Myocyte (in vitro differentiated cells): ENCODE measurements at regions not wholly inside any gene's neighbourhood (a gene's known extent, or its start where the extent isn't known, plus 50 kb on each side); places are given as distances from the start of the nearest gene placed in this dataset.

Experiments used
- DNase-seq: peaks from one replicate; pipeline ENCODE4 v3.0.0-alpha.2; 2012; ENCODE audit warnings: low read depth

- no peak for DNase-seq
Measured at GRCh38 chr3:59308684-59309083, 258.9 kb upstream of the CFAP20DC start.

GRCh38 chr3:59308001-59308400, 258.2 kb upstream of the CFAP20DC start:
- no peak for DNase-seq

GRCh38 chr3:59306436-59306835, 256.6 kb upstream of the CFAP20DC start:
- DNase-seq: no peak

GRCh38 chr3:59304296-59304695, 254.5 kb upstream of the CFAP20DC start:
- no peak for DNase-seq

- DNase-seq: no peak
Measured at GRCh38 chr3:59303452-59303851, 253.6 kb upstream of the CFAP20DC start.

GRCh38 chr3:59302442-59302841, 252.6 kb upstream of the CFAP20DC start:
- no peak for DNase-seq

GRCh38 chr3:59300733-59301132, 250.9 kb upstream of the CFAP20DC start:
- DNase-seq: no peak

- DNase-seq: no peak
Measured at GRCh38 chr3:59299561-59299960, 249.7 kb upstream of the CFAP20DC start.

GRCh38 chr3:59290358-59290757, 240.5 kb upstream of the CFAP20DC start:
- no peak for DNase-seq

GRCh38 chr3:59289831-59290230, 240.0 kb upstream of the CFAP20DC start:
- no peak for DNase-seq

- DNase-seq: no peak
Measured at GRCh38 chr3:59288951-59289350, 239.1 kb upstream of the CFAP20DC start.

GRCh38 chr3:59286791-59287531, 237.1 kb upstream of the CFAP20DC start:
- DNase-seq: peak; percentile 62

GRCh38 chr3:59285560-59285959, 235.7 kb upstream of the CFAP20DC start:
- no peak for DNase-seq

GRCh38 chr3:59284926-59285325, 235.1 kb upstream of the CFAP20DC start:
- DNase-seq: no peak

- no peak for DNase-seq
Measured at GRCh38 chr3:59280113-59280512, 230.3 kb upstream of the CFAP20DC start.

GRCh38 chr3:59277816-59278215, 228.0 kb upstream of the CFAP20DC start:
- no peak for DNase-seq

GRCh38 chr3:59277201-59277600, 227.4 kb upstream of the CFAP20DC start:
- DNase-seq: no peak

- no peak for DNase-seq
Measured at GRCh38 chr3:59273976-59274375, 224.2 kb upstream of the CFAP20DC start.

- DNase-seq: no peak
Measured at GRCh38 chr3:59271971-59272370, 222.1 kb upstream of the CFAP20DC start.

- no peak for DNase-seq
Measured at GRCh38 chr3:59270921-59271320, 221.1 kb upstream of the CFAP20DC start.

- no peak for DNase-seq
Measured at GRCh38 chr3:59270209-59270608, 220.4 kb upstream of the CFAP20DC start.

- DNase-seq: no peak
Measured at GRCh38 chr3:59268170-59268569, 218.3 kb upstream of the CFAP20DC start.

- no peak for DNase-seq
Measured at GRCh38 chr3:59267021-59267420, 217.2 kb upstream of the CFAP20DC start.

GRCh38 chr3:59266551-59266950, 216.7 kb upstream of the CFAP20DC start:
- no peak for DNase-seq
